Vagina (tissue), 2 donors: ENCODE measurements at regions not wholly inside any gene's neighbourhood (a gene's known extent, or its start where the extent isn't known, plus 50 kb on each side); places are given as distances from the start of the nearest gene placed in this dataset.

ENCODE experiments used
- POLR2A ChIP-seq, 2 donors: fragments of 450-650 bp; IDR thresholded peaks; one replicate each; pipeline ENCODE4 v1.6.1; 2017; ENCODE audit warnings: antibody characterized with exemption in 2 of 2, mild to moderate bottlenecking in 2 of 2, moderate library complexity in 2 of 2
- TF ChIP-seq, protein P1 (sequence below), 3 experiments: fragments of 450-650 bp in 2 of 3; fragments of 200-600 bp in 1 of 3; sonication (generic) in 1 of 3; IDR thresholded peaks; one replicate each; pipeline ENCODE4 v1.5.1; 2017 to 2019; ENCODE audit warnings: antibody characterized with exemption in 3 of 3, mild to moderate bottlenecking in 2 of 3, moderate library complexity in 2 of 3

DNA sequence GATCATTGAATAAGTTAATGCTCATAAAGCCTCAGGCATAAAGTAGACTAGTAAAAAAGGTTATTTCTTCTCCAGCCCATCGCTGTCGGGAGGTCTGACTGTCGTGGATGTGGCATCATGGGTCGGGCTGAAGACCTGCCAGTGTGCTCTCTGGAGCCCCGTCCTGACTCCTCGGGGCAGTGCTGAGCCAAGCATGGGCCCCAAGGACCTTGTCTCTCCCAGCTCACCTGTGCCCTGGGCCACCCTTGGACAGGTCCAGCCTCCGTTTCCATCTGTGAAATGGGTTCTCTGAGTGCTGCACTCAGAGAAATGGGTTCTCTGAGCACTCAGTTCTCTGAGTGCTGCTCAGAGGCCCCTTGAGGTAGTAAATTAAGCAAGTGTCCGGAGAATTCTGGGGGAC lies 269.0 kb downstream of the GADD45G start:
- no peak for TF ChIP-seq POLR2A (IDR thresholded peaks at IDR 0.05)
- TF ChIP-seq, protein P1, sequence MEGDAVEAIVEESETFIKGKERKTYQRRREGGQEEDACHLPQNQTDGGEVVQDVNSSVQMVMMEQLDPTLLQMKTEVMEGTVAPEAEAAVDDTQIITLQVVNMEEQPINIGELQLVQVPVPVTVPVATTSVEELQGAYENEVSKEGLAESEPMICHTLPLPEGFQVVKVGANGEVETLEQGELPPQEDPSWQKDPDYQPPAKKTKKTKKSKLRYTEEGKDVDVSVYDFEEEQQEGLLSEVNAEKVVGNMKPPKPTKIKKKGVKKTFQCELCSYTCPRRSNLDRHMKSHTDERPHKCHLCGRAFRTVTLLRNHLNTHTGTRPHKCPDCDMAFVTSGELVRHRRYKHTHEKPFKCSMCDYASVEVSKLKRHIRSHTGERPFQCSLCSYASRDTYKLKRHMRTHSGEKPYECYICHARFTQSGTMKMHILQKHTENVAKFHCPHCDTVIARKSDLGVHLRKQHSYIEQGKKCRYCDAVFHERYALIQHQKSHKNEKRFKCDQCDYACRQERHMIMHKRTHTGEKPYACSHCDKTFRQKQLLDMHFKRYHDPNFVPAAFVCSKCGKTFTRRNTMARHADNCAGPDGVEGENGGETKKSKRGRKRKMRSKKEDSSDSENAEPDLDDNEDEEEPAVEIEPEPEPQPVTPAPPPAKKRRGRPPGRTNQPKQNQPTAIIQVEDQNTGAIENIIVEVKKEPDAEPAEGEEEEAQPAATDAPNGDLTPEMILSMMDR (IDR thresholded peaks at IDR 0.05), result no peak
